ENCODE measurements at regions not wholly inside any gene's neighbourhood (a gene's known extent, or its start where the extent isn't known, plus 50 kb on each side); places are given as distances from the start of the nearest gene placed in this dataset.
A peak's percentile ranks its signal among the peaks of the same experiment; 100 is the strongest.

DNA sequence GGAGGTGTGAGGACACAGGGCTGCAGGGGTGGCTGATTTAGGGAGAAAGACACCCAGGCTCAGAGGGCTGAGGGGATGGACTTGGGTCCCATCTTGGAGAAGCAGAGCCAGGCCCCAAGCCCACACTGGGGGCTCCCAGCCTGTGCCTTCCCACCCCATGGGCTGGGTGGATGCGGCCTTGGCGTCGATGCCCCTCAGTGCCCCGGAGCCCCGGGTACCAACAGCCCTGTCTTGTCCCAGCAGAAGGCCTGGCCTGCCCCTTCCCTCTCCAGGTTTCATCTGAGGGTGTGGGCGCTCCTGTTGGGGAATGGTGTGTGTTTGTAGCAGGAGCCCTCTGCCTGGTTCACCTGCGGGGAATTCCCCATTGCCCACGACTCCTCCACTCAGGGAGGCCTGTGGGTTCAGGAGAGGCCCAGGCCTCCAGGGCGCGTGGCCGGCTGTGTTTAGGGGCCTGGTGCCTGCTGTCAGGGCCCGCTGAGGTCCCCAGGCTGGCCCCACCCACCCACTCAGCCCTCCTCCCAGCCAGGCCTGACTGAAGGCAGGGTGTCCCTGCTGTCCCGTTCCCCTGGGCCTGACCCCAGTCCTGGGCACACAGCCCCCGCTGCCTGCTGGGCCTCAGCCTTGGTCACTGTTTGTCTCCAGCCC lies 51.1 kb upstream of the BEGAIN start:
- no peak for DNase-seq (ENCODE audit: low spot score)

DNA sequence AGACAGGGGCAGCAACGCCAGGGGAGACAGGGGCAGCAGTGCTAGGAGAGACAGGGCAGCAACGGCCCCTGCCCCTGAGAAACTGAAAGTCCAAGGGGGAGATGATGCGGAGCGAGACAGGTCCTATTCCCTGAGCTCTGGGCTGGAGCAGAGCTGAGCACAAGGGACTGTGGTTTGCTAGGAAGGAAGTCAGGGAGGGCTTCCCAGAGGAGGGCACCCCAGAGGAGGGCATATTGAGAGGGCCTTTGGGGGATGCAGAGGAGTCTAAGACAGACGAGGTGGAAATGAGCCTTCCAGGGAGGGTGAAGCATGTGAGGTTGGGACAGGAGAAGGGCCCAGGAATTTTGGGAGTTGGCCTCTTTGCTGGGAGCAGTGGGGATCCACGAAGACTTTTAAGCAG lies 52.1 kb upstream of the BEGAIN start:
- DNase-seq (ENCODE audit: low spot score) = no peak

- no peak for DNase-seq (ENCODE audit: low spot score)
Measured at GRCh38 chr14:100640471-100641273, 53.5 kb upstream of the BEGAIN start.

DNA sequence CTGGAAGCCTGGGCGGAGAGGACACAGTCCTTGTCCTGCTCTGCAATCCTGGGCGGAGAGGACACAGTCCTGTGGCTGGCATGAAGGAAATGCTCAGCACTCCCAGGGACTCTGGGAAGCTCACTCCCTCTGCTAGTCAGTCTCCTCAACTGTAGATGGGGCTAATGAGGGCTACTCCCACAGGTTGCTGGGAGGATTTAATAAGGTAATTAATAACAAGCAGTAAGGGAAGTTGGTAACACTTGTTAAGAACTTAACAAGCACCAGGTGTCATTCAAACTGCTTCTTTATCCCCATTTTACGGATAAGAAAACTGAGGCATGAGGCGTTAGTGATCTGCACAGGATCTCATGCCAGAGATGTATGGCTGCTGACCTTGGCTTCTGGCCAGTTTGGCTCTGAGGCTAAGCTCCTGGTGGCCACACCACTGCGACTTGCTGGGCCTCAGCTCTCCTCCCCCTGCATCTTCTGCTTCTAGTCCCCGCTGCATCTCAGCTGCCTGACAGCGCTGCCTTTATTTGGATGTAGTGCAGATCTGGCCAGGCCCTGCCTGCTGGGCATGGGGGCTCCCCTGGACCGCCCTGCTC lies 54.1 kb upstream of the BEGAIN start:
- no peak for DNase-seq (ENCODE audit: low spot score)

DNA sequence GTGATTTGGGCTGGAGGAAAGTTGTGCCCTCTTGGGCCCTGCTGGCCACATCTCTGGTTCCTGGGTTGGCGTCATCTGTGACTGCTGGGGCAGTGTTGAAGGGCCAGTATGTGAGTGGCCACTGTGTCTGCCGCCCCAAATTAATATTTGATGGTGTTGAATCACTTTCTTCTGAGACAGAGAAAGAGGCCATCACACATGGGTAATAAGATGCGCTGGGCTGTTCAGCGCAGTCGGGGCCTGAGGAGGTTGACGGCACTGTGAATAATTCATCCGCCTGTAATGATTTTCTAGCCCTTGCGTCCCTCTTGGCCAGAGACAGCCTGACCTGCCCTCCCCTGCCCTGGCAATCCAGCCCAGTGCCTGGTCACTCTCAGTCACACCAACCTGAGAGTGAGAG lies 56.2 kb upstream of the BEGAIN start:
- no peak for DNase-seq (ENCODE audit: low spot score)

- no peak for DNase-seq (ENCODE audit: low spot score)
Measured at GRCh38 chr14:100644383-100644782, 57.2 kb upstream of the BEGAIN start.

- DNase-seq (ENCODE audit: low spot score) = no peak
Measured at GRCh38 chr14:100644784-100645183, 57.6 kb upstream of the BEGAIN start.

GRCh38 chr14:100645196-100645981 lies 58.2 kb upstream of the BEGAIN start:
- peak; percentile 75 for DNase-seq (ENCODE audit: low spot score)

DNA sequence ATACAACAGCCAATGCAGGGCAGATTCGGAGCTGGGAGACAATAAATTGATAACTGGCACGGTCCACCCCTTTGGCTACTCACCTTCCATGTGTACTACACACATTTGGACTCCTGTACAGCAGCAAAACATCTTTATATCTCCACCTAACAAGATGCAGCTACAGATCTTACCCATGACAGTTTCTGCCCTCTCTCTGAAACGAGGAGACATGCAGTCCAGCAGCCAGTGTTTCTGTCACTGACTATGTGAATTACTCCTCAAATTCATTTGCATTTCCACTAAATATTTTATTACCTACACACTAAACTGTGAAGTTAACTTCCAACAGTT lies 58.7 kb upstream of the BEGAIN start:
- no peak for DNase-seq (ENCODE audit: low spot score)

- DNase-seq (ENCODE audit: low spot score) = no peak
Measured at GRCh38 chr14:100648474-100649172, 61.4 kb upstream of the BEGAIN start.

DNA sequence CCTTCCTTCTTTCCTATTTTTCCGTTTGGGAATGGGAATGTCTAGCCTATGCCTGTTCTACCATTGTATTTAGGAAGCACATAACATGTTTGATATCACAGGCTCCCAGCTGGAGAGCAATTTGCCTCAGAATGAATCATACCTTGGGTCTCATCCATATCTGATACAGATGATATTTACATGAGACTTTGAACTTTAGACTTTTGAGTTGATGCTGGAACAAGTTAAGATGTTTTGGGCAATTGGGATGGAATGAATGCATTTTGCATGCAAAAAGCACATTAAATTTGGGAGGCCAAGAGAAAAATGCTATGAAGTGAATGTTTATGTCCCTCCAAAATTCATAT lies 61.9 kb upstream of the BEGAIN start:
- DNase-seq (ENCODE audit: low spot score) = no peak

DNA sequence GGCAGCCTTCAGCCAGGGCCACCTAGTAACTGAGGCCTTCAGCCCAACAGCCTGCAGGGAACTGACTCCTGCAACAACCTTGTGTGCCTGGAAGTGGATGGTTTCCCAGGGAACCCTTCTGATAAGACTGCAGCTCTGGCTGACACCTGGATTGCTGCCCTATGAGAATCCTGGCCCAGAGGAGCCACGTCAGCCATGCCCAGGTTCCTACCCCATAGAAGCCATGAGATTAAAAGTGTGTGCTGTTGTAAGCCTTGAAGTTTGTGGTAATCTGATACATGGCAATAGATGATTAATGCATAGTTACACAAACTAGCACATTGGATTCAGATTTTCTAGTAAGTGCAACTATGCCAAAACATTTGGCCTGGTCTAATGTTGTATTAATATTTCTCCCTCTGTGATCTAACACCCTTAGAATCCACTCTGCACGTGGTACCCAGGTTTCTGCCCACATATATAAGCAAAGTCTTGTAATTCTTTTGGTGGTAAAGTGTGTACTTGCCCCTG lies 64.8 kb upstream of the BEGAIN start:
- DNase-seq (ENCODE audit: low spot score) = no peak

- DNase-seq (ENCODE audit: low spot score) = no peak
Measured at GRCh38 chr14:100652744-100653143, 65.5 kb upstream of the BEGAIN start.

GRCh38 chr14:100653409-100653808 lies 66.2 kb upstream of the BEGAIN start:
- DNase-seq (ENCODE audit: low spot score) = no peak

DNA sequence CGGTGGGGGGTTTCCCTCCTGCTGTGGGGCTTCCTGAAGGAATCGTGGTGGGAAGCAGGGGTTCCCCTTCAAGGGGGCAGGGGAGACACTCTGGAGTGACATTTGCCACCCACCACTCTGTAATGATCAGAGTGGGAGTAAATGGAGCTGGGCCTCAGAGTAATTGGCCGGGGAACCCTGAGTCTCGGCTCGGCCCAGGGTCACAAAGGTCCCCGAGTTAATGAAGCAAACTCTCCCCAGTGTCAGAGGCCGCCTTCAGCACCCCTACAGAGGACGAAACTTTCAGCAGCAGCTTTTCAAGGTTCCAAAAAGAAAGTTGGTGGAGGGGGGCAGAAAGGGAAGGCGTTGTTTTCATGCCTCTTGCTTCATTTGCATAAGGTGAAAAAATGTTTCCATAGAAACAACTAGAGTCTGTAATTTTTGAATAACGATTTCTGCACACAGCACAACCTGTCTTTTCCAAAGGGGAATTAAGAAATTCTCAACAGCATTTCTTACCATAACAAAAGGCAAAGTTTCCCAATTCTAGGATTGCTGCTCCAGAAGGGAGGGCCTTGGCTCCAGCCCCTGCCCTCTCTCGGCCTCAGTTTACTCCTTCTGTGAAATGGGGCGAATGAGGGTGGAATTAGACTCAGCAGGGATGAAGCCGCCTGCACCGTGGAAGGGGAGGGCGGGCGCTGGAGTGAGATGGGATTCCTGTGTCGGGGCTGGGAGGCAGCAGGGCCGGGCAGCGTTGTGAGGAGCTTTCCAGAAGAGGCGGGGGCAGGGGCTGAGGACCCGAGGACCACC lies 67.0 kb upstream of the BEGAIN start:
- DNase-seq (ENCODE audit: low spot score) = no peak

GRCh38 chr14:100654814-100655740 lies 67.9 kb upstream of the BEGAIN start:
- DNase-seq (ENCODE audit: low spot score) = peak; percentile 25

DNA sequence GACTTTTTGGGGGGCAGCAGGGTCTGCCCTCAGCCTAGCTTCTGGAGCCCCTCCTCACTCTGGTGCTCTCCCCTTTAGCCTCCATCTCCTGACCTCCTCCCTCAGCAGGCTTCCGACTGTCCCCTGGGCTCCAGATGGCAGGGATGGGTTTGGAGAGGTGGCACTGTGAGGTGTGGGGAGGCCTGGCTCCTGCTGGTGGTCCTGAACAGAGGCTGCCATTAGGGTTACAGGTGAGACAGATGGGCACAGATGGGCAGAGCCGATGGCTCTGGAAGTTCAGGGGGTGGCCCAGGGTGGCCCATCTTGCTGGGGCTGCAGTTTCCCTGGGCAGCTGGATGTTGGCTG lies 68.5 kb upstream of the BEGAIN start:
- no peak for DNase-seq (ENCODE audit: low spot score)

GRCh38 chr14:100656996-100657395 lies 69.7 kb upstream of the DLK1 start:
- DNase-seq (ENCODE audit: low spot score) = no peak

- DNase-seq (ENCODE audit: low spot score) = no peak
Measured at GRCh38 chr14:100657780-100658179, 68.9 kb upstream of the DLK1 start.

Data from cerebellar cortex (tissue), 1 donor.